ENCODE measurements at regions not wholly inside any gene's neighbourhood (a gene's known extent, or its start where the extent isn't known, plus 50 kb on each side); places are given as distances from the start of the nearest gene placed in this dataset.
"Not testable (repeated sequence)": the region's sequence is repeated elsewhere in the genome, so short reads cannot be mapped to it uniquely, and the experiment has no call there.

DNA sequence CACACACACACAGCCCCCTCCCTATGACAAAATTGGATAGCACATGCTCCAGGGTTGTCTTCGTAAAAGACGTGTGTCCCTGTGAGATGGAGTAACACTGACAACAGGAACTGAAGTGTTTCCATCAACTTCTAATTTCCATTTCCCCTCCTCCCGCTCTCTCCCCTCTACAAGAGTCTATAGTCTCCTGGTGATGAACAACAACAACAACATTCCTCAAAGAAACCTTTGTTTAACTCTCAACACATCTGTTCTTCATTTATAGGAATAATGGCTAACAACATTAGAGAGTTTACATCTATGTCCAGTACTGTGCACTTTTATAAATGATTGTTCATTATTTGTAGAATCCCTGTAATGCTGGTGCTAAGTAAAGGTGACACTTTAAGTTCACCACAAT, 205.8 kb upstream of the SSTR4 start:
- TF ChIP-seq, protein P1, sequence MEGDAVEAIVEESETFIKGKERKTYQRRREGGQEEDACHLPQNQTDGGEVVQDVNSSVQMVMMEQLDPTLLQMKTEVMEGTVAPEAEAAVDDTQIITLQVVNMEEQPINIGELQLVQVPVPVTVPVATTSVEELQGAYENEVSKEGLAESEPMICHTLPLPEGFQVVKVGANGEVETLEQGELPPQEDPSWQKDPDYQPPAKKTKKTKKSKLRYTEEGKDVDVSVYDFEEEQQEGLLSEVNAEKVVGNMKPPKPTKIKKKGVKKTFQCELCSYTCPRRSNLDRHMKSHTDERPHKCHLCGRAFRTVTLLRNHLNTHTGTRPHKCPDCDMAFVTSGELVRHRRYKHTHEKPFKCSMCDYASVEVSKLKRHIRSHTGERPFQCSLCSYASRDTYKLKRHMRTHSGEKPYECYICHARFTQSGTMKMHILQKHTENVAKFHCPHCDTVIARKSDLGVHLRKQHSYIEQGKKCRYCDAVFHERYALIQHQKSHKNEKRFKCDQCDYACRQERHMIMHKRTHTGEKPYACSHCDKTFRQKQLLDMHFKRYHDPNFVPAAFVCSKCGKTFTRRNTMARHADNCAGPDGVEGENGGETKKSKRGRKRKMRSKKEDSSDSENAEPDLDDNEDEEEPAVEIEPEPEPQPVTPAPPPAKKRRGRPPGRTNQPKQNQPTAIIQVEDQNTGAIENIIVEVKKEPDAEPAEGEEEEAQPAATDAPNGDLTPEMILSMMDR (IDR thresholded peaks at IDR 0.05; ENCODE audit: low read depth, low read length): no peak
- DNase-seq: no peak
- Histone ChIP-seq H3K27ac (no peak overlapping the region), H3K27me3 (ENCODE audit: insufficient read depth, low read depth, severe bottlenecking) (peaks cover 63% of the 10 kb centered on the region), H3K36me3 (no peaks in the 10 kb centered on the region), H3K4me3 (ENCODE audit: low read depth, low read length) (no peak overlapping the region), H3K9me3 (ENCODE audit: severe bottlenecking) (no peaks in the 10 kb centered on the region)

DNA sequence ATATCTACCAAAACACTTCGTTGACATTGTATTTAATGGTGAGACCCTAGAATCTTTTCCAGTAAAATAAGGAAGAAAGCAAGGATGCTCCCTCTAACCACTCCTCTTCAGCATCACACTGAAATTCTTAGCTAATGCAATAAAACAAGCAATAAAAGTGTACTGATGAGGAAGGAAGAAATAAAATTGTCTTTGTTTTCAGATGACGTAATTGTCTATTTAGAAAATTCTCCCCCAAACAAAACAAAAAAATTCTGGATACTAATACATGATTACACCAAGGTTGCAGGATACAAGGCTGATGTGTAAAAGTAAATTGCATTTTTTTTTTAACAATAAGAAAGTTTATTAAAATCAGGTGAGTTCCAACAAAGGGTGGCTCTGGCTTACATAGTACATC, 205.0 kb upstream of the SSTR4 start:
- TF ChIP-seq, protein P1 (IDR thresholded peaks at IDR 0.05; ENCODE audit: low read depth, low read length): no peak
- H3K27me3 ChIP-seq (ENCODE audit: insufficient read depth, low read depth, severe bottlenecking): peaks cover 57% of the 10 kb centered on the region
- DNase-seq: no peak
- H3K4me3 ChIP-seq (ENCODE audit: low read depth, low read length): no peak overlapping the region
- no peaks in the 10 kb centered on the region for H3K36me3 ChIP-seq
- no peak overlapping the region for H3K27ac ChIP-seq
- no peaks in the 10 kb centered on the region for H3K9me3 ChIP-seq (ENCODE audit: severe bottlenecking)

DNA sequence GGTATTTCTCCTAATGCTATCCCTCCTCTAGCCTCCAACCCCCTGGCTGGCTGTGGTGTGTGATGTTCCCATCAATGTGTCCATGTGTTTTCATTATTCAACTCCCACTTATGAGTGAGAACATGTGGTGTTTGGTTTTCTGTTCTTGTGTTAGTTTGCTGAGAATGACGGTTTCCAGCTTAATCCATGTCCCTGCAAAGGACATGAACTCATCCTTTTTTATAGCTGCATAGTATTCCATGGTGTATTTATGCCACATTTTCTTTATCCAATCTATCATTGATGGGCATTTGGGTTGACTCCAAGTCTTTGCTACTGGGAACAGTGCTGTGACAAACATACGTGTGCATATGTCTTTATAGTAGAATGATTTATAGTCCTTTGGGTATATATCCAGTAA, 204.4 kb upstream of the SSTR4 start:
- not testable (repeated sequence) for H3K36me3 ChIP-seq; H3K27ac ChIP-seq; H3K9me3 ChIP-seq (ENCODE audit: severe bottlenecking); DNase-seq; H3K4me3 ChIP-seq (ENCODE audit: low read depth, low read length)
- peaks cover 56% of the 10 kb centered on the region for H3K27me3 ChIP-seq (ENCODE audit: insufficient read depth, low read depth, severe bottlenecking)

DNA sequence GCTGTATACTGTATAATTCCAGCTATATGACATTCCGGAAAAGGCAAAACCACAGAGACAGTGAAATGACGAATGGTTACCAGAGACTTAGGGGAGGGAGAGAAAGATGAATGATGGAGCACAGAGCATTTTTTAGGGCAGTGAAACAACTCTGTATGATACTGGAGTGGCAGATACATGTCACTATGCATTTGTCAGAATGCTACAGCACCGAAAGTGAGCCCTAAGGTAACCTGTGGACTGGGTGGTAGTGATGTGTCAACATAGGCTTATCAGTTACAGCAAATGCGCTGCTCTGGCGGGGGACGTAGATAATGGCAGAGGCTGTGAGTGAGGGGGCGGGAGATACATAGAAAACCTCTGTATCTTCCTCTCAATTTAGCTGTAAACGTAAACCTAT, 201.3 kb upstream of the SSTR4 start:
- TF ChIP-seq, protein P1 (IDR thresholded peaks at IDR 0.05; ENCODE audit: low read depth, low read length): no peak
- Histone ChIP-seq H3K4me3 (ENCODE audit: low read depth, low read length) (no peak overlapping the region), H3K27me3 (ENCODE audit: insufficient read depth, low read depth, severe bottlenecking) (peaks cover 53% of the 10 kb centered on the region), H3K36me3 (no peaks in the 10 kb centered on the region), H3K9me3 (ENCODE audit: severe bottlenecking) (no peaks in the 10 kb centered on the region), H3K27ac (no peak overlapping the region)
- no peak for DNase-seq

DNA sequence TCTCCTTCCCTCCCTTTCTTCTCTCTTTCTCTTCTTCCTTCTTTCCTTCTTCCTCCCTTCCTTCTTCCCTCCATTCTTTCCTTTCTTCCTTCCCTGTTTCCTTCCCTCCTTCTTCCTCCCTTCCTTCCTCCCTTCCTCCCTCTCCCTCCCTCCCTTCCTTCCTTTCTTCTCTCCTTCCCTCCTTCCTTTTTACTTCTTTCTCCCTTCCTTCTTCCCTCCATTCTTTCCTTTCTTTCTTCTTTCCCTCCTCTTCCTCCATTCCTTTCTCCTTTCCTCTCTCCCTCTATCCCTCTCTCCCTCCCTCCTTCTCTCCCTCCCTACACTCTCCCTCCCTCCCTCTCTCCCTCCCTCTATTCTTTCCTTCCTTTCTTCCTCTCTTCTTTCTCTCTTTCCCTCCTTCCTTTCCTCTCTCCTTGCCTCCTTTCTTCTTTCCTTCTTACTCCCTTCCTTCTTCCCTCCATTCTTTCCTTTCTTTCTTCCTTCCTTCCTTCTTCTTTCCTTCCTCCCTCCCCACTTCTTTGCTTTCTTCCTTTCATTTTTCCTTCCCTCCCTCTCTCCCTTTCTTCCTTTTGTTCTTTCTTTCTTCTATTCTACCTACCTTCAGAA, 200.4 kb upstream of the SSTR4 start:
- TF ChIP-seq, protein P1 (IDR thresholded peaks at IDR 0.05; ENCODE audit: low read depth, low read length): no peak
- Histone ChIP-seq H3K27ac (no peak overlapping the region), H3K27me3 (ENCODE audit: insufficient read depth, low read depth, severe bottlenecking) (peaks cover 55% of the 10 kb centered on the region), H3K4me3 (ENCODE audit: low read depth, low read length) (no peak overlapping the region), H3K9me3 (ENCODE audit: severe bottlenecking) (no peaks in the 10 kb centered on the region), H3K36me3 (no peaks in the 10 kb centered on the region)
- DNase-seq: no peak

DNA sequence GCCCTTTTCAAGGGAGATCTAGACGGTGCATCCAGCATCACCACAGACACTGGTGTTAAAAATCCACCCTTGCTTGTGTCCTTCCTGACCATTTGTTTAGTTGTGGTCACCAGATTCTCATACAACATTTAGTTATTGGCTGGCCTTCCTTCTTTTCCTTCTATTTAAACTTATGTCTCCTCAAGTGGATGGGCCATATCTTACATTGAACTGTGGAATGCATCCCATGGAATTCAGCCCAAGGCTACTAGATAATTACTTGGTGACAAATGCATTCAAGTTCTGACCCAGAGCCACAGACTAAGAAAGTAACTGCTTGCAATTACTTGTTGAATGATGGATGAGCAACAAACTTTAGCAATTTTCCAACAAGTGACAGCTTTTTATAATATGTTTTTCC, 198.9 kb upstream of the SSTR4 start:
- Histone ChIP-seq H3K36me3 (no peaks in the 10 kb centered on the region), H3K9me3 (ENCODE audit: severe bottlenecking) (no peaks in the 10 kb centered on the region), H3K27ac (no peak overlapping the region), H3K27me3 (ENCODE audit: insufficient read depth, low read depth, severe bottlenecking) (peaks cover 60% of the 10 kb centered on the region), H3K4me3 (ENCODE audit: low read depth, low read length) (no peak overlapping the region)
- DNase-seq: no peak
- TF ChIP-seq, protein P1 (IDR thresholded peaks at IDR 0.05; ENCODE audit: low read depth, low read length): no peak

Data from WERI-Rb-1 (cell line).